ENCODE measurements at regions not wholly inside any gene's neighbourhood (a gene's known extent, or its start where the extent isn't known, plus 50 kb on each side); places are given as distances from the start of the nearest gene placed in this dataset.

DNA sequence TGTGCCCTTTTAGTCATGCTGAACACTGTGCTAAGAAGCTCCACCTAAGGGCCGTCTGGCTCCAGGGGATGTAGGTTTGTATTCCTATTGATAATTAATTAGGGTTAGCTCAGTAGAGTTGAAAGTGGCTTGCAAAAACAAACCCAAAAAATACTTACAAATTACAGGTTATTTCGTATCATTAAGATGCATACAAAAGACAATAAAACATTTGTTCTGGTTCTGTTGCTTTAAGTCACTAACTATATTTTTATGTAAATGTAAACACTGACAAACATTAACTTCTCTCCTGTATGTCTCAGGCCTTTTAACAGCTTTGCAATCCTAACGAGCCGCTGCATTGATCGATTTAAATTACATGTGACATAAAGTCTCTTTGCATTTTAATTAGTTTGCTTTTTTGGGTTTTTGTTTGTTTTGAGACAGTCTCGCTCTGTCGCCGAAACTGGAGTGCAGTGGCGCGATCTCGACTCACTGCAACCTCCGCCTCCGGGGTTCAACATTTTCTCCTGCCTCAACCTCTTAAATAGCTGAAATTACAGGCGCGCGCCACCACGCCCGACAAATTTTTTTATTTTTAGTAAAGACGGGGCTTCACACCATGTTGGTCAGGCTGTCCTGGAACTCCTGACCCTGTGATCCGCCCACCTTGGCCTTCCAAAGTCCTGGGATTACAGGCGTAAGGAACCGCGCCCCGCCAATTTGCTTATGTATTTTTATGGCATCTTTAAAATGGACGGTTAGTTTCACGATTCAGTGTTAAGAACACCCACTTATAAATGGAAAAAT lies 110.9 kb downstream of the HFE start:
- DNase-seq (ENCODE audit: low read depth in 2 of 2): no peak

DNA sequence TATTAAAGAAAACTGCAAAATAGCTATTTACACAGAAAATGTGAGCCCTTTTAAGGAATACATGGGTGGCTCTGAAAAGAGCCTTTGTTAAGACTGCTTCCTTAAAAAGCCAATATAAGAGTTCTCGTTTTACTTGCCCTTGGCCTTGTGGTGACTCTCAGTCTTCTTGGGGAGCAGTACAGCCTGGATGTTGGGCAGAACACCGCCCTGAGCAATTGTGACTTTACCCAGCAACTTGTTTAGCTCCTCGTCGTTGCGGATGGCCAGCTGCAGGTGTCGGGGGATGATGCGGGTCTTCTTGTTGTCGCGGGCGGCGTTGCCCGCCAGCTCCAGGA lies 111.5 kb downstream of the HFE start:
- DNase-seq (ENCODE audit: low read depth in 2 of 2): no peak

DNA sequence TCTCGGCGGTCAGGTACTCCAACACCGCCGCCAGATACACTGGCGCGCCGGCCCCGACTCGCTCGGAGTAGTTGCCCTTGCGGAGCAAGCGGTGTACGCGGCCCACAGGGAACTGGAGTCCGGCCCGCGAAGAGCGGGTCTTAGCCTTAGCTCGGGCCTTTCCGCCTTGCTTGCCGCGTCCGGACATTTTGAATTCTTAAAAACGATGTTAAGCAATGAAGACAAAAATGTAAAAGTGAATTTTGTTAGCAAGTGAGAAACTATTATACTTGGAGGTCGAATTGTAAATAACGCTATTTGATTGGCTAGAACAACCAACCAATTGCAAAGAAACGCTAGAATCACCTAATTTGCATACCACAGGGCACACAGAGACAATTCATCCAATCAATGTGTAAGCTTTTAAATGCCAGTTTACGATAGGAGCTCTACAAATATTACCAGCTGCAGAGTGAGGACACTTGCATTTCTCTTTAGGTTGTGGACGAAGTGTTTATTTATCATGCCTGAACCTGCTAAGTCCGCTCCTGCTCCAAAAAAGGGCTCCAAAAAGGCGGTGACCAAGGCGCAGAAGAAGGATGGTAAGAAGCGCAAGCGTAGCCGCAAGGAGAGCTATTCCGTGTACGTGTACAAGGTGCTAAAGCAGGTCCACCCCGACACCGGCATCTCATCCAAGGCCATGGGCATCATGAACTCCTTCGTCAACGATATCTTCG lies 112.0 kb downstream of the HFE start:
- DNase-seq (ENCODE audit: low read depth in 2 of 2): peak in 1 of 2 donors; percentile 52

DNA sequence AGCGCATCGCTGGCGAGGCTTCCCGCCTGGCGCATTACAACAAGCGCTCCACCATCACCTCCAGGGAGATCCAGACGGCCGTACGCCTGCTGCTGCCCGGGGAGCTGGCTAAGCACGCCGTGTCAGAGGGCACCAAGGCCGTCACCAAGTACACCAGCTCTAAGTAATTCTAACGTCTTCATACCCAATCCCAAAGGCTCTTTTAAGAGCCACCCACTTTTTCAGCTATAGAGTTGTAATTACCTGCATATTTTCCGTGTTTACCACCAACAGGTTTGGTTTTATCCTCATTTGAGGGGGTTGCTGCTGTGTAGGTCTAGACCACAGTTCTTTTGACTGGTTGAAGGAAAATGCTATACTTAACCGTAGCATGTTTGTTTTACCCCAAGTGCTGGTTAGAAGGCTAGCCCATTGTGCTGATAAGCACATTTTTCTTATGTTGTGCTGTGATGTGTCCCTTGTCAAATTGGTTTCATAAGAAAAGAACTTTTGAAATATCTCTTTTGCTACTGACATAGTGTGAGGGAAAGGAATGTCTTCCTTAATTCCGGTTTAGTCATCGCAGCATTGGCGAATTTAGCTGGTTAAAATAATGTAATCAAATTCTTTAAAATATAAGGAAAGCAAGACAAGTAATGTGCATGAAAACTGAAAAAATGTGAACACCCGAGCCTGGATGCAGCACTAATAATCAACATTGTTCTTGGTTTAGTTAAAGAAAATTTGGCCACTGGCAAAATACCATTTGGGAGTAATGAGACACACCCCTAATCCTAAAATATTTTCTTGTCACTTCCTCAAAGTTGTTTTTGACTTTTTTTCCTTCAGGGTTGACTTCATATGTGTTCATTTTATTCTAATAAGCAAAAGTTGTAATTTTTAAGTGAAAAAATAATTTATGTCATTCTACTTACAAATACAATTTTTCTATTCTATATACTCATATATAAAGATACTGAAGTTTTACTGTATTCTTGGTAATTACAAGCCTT lies 112.8 kb downstream of the HFE start:
- no peak for DNase-seq (ENCODE audit: low read depth in 2 of 2)

DNA sequence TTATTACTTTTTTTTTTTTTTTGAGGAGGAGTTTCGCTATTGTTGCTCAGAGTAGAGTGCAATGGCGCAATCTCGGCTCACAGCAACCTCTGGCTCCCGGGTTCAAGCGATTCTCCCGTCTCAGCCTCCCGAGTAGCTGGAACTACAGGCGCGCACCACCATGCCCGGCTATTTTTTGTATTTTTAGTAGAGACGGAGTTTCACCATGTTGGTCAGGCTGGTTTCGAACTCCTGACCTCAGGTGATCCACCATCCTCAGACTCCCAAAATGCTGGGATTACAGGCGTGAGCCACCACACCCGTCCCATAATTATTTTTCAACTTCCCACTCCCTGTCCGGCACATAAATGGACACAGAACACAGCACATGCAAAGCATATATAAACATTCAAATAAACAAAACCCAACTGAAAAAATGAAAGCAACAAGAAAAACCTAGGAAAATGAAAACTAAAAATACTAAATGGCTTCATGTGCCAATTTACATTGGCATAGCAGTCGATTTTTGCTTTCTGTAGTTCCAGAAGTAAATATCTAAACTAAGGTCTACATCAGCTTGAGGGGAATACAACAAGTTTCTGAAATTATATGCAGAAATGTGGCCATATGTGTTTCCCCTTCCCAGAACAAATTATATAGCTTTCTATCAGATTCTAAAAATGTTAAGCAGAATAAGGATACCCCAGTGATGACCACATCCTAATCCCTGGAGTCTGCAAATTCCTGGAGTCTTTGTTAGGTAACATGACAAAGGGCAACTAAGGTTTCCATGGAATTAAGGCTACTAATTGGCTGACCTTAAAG lies 113.9 kb downstream of the HFE start:
- DNase-seq (ENCODE audit: low read depth in 2 of 2): no peak

DNA sequence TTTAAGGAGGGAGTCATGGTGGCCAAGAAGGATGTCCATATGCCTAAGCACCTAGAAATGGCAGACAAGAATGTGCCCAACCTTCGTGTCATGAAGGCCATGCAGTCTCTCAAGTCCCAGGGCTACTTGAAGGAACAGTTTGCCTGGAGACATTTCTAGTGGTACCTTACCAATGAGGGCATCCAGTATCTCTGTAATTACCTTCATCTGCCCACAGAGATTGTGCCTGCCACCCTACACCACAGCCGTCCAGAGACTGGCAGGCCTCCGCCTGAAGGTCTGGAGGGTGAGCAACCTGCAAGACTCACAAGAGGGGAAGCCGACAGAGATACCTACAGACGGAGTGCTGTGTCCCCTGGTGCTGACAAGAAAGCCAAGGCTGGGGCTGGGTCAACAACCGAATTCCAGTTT lies 115.0 kb downstream of the HFE start:
- DNase-seq (ENCODE audit: low read depth in 2 of 2): no peak

DNA sequence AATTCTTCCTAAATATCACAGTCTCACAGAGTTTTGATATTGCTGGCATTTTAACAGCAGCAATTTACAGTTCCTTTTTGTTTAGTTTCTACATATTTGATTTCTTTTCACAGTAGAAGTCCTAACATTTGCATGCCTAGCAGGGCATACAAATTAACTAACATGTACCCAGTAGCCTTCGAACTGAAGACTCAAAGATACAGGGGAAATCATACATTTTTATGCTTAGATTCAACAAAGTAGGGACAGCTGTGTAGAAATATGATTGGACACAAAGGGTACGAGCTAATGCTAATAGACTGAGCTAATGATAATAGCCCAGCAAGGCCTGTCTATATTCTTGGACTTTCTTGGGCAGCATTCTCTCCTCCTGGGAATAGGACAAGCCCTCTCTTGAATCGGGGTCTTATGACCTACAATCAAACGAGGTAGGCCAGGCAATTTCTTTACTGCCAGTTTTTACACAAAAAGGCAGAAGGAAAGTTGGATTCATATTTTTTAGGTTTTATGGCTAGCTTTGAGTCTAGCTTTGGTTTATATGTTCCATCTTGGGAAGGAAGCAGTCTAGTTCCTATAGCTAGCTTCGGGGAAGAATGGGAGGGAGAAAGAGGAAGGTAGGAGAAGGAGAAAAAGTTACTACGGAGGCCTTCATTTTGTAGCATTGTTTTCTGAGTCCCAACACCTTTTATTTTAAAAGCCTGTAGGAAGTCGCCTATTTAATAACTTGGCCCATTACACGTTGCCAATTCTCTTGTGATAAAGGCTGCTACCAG lies 115.8 kb downstream of the HFE start:
- no peak for DNase-seq (ENCODE audit: low read depth in 2 of 2)

DNA sequence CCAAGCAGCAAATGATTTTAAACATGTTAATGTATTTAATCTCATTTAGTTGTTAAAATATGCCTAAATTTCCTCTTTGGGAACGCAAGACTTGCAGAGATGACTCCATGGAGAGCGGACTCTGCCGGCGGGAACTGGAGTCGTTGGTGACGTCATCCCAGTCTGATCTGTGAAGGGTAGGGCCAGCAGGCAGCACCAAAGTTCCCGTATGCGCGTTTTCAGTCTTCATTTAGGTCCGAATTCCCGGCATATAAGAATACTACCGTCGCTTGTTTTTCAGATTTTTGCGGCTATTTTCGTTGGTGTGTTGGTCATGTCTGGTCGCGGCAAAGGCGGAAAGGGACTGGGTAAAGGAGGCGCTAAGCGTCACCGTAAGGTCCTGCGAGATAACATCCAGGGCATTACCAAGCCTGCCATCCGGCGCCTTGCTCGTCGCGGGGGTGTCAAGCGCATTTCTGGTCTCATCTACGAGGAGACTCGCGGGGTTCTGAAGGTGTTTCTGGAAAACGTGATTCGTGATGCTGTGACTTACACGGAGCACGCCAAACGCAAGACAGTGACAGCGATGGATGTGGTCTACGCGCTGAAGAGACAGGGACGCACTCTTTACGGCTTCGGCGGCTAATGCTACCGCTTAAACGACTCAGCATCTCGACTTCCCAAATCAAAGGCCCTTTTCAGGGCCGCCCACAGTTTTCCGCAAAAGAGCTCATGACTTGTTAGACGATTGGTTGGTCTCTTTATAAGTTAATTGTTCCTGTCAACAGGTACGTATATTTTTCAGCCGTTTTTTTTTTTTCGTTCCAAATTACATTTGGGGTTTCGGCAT lies 117.3 kb downstream of the HFE start:
- peak; percentile 72 to 75 for DNase-seq (ENCODE audit: low read depth in 2 of 2)

DNA sequence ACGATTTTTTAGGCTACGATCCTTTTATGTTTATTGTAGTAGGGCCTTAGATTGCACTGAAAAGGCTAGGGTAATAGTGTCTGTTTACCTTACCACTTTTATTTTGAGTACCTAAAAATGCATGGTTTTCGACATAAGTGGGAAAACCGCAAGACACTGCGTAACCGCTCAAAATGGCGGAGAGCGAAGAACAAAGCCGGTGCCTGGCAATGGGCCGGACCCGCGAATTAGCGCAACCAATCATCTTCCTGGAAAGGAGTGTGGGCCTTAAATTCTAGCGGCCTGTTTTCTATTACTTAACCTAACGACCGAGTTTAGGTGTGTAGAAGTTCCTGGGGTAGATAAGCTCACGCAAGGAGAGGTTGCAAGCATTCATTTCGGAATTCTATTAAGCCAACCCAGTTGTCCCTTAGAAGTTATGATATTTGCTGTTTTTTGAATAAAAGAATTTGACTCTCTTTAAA lies 118.0 kb downstream of the HFE start:
- peak; percentile 75 to 78 for DNase-seq (ENCODE audit: low read depth in 2 of 2)

DNA sequence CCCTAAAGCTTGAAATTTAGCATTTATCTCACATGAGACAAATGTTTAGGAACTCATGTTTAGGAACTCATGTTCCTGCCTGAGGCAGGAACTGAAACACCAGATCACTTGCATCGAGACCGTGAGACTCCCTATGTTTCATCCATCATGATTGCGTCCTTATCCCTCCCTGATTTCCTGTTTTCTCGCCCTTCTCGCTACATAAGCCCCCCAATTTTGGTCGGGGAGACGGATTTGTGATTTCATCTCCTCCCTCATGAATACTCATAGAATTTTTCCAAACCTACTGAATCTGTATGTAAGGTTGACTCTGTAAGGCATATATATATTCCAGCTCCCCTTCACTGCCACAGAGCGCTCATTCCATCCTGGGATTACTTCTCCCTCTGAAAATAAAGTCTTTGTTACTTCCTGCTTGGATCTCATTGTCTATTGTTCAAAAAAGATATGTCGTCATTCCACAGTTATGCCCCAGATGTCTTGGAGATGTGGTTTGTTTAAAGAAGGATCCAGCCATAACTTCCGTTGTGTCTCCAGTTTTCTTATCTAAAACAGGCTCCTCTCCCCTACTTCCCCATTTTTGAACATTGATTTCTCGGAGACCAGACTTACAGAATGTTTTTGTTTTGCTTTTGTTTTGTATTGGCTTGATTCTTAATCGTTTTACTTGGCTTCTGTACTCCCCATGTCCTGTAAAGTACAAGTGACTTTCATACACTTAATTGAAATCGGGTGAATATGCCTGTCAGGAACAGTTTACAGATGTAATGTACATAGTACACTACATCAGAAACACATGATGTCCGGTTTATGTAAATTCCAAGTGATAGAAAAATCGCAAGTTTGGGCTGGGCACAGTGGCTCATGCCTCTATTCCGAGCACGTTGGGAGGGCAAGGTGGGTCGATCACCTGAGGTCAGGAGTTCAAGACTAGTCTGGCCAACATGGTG lies 118.7 kb downstream of the HFE start:
- no peak for DNase-seq (ENCODE audit: low read depth in 2 of 2)

DNA sequence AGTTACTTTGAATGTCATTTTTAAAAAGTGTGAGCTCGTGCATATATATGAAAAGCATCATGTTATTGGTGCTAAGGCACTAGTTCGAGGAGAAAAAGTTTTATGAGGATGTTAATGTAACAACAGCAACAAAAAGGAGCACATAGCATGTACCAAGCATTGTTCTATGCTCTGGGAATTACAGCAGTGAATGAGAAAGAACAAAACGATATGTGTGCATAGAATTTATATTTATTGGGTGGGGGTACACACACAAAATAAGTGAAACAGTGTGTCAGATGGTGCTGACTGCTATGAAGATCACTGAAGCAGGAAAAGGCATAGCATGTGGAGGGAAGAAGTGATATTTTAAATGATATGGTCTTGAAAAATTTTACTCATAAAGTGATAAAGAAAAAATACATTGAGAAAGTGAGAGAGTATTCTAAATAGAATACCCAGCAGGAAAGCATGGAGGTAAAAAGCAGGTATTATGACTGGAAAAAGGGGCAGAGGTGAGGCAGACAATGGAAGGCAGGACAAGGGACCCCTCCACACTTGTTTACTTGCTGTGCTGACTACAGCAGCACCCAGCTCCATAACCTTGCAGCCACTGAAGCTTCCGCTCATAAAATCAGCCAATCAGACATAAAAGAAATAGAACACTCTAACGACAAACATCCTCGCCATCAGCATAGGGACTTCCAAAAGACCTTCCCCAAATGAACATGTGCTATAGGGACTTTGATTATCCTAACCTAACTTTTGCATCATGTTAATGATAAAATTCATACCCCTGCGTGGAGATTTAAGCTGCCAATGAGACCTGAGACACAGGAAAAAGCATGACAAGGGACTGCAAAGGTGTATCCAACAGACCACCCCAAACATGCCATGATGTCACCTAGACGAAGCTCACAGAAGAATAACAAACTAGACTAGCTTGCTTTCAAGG lies 119.9 kb downstream of the HFE start:
- DNase-seq (ENCODE audit: low read depth in 2 of 2): no peak

DNA sequence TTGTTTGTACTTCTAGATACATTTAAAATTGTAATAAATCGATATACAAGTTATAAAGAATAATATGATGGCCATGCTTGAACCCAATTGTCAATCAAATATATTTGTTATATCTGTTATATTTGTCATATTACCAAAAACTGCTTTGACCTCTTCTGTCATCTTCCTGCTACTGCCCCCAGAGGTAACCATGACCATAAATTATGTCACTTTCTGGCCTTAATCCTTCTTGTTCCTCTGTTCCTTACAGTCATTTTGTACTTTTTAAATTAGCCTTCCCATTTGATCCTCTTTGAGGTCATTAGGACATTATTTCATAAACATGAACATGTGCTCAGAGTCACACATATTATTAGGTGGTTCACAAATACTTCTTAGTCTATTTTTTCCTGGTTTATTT lies 124.7 kb downstream of the HFE start:
- no peak for DNase-seq (ENCODE audit: low read depth in 2 of 2)

DNA sequence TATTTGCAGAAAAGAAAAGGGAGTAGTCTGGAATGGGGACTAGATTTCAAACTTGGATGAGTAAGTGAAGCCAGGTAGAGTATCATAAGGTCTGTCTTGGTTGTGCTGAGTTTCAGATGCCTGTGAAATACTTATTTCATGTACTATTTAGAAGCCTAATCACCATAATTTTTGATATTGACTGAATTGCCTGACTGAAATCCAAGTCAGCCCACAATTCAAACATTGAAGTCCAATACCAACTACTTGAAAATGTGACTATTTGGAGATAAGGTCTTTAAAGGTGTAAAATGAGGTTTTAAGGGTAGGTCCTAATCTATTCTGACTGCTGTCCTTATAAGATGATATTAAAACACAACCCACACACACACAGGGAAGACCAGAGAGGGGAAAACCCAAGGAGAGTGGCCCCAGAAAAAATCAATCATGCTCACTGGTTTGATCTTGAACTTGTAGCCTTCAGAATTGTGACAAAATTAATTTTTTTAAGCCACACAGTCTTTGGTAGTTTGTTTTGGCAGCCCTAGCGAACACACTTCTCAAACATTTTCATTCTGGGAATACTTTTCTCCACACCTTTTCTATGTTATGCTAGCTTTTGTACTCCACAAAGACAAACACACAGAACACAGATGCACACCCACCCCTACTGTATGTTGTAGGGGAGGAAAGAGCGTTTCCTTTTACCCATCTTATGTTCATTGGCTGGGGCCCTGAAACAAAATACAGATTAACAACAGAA lies 126.3 kb downstream of the HFE start:
- no peak for DNase-seq (ENCODE audit: low read depth in 2 of 2)

DNA sequence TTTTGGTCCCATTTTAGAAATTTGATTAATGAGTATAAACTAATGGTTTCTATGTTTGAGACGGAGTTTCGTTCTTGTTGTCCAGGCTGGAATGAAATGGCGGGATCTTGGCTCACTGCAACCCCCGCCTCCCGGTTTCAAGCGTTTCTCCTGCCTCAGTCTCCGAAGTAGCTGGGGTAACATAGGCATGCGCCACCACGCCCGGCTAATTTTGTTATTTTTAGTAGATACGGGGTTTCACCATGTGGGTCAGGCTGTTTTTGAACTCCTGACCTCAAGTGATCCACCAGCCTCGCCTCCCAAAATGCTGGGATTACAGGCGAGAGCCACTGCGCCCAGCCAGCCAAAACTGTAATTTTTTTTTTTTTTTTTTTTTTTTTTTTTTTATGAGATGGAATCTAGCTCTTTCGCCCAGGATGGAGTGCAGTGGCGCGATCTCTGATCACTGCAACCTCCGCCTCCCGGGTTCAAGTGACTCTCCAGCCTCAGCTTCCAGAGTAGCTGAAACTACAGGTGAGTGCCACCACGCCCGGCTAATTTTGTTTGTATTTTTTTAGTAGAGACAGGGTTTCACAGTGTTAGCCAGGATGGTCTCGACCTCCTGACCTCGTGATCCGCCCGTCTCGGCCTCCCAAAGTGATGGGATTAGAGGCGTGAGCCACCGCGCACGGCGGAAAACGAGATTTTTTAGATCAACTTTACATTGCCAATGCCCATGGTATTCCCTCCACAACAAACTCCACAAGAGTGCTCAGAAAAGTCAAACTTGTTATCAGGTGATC lies 127.8 kb downstream of the HFE start:
- no peak for DNase-seq (ENCODE audit: low read depth in 2 of 2)

DNA sequence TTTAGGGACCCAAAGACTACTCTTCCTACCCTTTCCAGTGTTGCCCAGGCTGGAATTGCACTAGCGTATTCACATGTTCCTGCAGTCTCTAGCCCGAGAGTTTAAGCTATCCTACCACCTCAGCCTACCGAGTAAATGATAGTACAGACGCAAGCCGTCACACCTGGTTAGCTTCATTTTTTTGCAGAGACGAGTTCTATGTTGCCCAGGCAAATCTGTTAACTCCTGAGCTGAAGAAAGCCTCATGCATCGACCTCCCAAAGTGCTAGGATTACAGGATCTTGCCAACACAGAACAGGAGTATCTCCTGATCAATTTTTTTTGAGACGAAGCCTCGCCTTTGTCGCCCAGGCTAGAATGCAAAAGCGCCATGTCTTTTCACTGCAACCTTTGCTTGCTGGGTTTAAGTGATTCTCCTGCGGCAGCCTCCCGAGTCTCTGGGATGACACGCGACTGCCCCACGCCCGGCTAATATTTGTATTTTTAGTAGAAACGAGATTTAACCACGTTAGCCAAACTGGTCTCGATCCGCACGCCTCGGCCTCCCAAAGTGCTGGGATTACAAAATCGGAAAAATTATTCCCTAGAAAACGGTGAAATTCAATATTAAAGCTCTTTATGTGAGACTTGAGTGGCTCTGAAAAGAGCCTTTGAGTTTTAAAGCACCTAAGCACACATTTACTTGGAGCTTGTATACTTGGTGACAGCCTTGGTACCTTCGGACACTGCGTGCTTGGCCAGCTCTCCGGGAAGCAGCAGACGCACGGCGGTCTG lies 128.5 kb downstream of the HFE start:
- DNase-seq (ENCODE audit: low read depth in 2 of 2): no peak
